Neural progenitor cell (in vitro differentiated cells): ENCODE measurements at regions not wholly inside any gene's neighbourhood (a gene's known extent, or its start where the extent isn't known, plus 50 kb on each side); places are given as distances from the start of the nearest gene placed in this dataset.

Experiments
- DNase-seq: peaks from one replicate; pipeline ENCODE4 v3.0.0-alpha.2; 2016; ENCODE audit warnings: low spot score
- H2AFZ ChIP-seq: fragments of 200-600 bp; sonication (generic); replicated peaks from 2 replicates; pipeline ENCODE4 v1.6.1; 2016; ENCODE audit warnings: antibody characterized with exemption
- H3F3A ChIP-seq: fragments of 200-600 bp; sonication (generic); 2 replicates; pipeline ENCODE4 v1.6.1; 2016; ENCODE audit warnings: antibody characterized with exemption, low read depth
- H3K27ac ChIP-seq: fragments of 200-600 bp; sonication (generic); 2 replicates; pipeline ENCODE4 v1.5.1; 2016; ENCODE audit warnings: mild to moderate bottlenecking
- H3K27me3 ChIP-seq: fragments of 200-600 bp; sonication (generic); 2 replicates; pipeline ENCODE4 v1.6.1; 2016; ENCODE audit warnings: mild to moderate bottlenecking, moderate library complexity
- H3K36me3 ChIP-seq: fragments of 200-600 bp; sonication (generic); 2 replicates; pipeline ENCODE4 v1.5.1; 2016
- H3K4me1 ChIP-seq: fragments of 200-600 bp; sonication (generic); 2 replicates; pipeline ENCODE4 v1.6.1; 2016; ENCODE audit warnings: mixed run types
- H3K4me2 ChIP-seq: fragments of 200-600 bp; sonication (generic); 2 replicates; pipeline ENCODE4 v1.6.1; 2016
- H3K4me3 ChIP-seq: fragments of 200-600 bp; sonication (generic); 2 replicates; pipeline ENCODE4 v1.5.1; 2016
- H3K79me2 ChIP-seq: fragments of 200-600 bp; sonication (generic); 2 replicates; pipeline ENCODE4 v1.6.1; 2016; ENCODE audit warnings: low read depth
- H3K9ac ChIP-seq: fragments of 200-600 bp; sonication (generic); 2 replicates; pipeline ENCODE4 v1.6.1; 2016
- H3K9me3 ChIP-seq: fragments of 200-600 bp; sonication (generic); 2 replicates; pipeline ENCODE4 v1.5.1; 2016; ENCODE audit warnings: low read depth
- H4K20me1 ChIP-seq: fragments of 200-600 bp; sonication (generic); 2 replicates; pipeline ENCODE4 v1.6.1; 2016; ENCODE audit warnings: low read depth
- H3K27ac Mint-ChIP-seq: 3 replicates; pipeline ENCODE4 v1.8.0; 2021; ENCODE audit warnings: mixed read lengths
- H3K27me3 Mint-ChIP-seq: 2 replicates; pipeline ENCODE4 v1.8.0; 2022; ENCODE audit warnings: low read depth, mild to moderate bottlenecking, inconsistent platforms, moderate library complexity, mixed read lengths; ENCODE audit not compliant: insufficient read depth
- H3K36me3 Mint-ChIP-seq: 3 replicates; pipeline ENCODE4 v1.8.0; 2021; ENCODE audit warnings: mixed read lengths
- H3K4me1 Mint-ChIP-seq: 3 replicates; pipeline ENCODE4 v1.8.0; 2021; ENCODE audit warnings: mixed read lengths
- H3K4me3 Mint-ChIP-seq: 3 replicates; pipeline ENCODE4 v1.8.0; 2021; ENCODE audit warnings: mild to moderate bottlenecking, moderate library complexity, mixed read lengths
- H3K9me3 Mint-ChIP-seq: 3 replicates; pipeline ENCODE4 v1.8.0; 2020; ENCODE audit warnings: mixed read lengths
- EZH2 ChIP-seq: fragments of 200-600 bp; sonication (generic); IDR thresholded peaks from 2 replicates; pipeline ENCODE4 v1.6.1; 2017; ENCODE audit warnings: antibody characterized with exemption, mild to moderate bottlenecking, moderate library complexity
- EZH2phosphoT487 ChIP-seq: fragments of 200-600 bp; sonication (generic); IDR thresholded peaks from 2 replicates; pipeline ENCODE4 v1.6.1; 2017; ENCODE audit warnings: antibody characterized with exemption
- TF ChIP-seq, protein P1 (sequence below): fragments of 200-600 bp; sonication (generic); IDR thresholded peaks from 2 replicates; pipeline ENCODE4 v1.5.1; 2017; ENCODE audit warnings: antibody characterized with exemption, mild to moderate bottlenecking

DNA sequence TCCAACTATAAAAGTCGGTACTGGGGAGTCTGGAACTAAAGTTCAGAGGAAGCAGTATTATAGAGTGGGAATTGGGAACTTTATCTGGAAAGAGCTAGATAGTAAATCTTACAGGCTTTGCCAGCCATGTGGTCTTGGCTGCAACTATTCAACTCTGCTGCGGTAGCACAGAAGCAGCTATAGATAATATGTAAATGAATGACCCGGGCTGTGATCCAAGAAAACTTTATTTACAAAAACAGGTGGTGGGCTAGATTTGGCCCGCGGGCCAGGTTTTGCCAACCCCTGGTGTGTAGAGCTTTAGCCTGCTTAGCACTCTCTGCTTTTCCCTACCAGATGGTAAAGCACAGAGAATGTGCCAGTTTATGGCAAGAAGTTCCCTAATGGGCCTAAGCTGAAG, 70.8 kb downstream of the TNP1 start:
- Histone ChIP-seq H3K4me1 (peaks cover 27% of the 10 kb centered on the region), H3K4me3 (no peak overlapping the region), H3K4me2 (no peak overlapping the region), H3K9me3 (no peaks in the 10 kb centered on the region), H3K9ac (no peak overlapping the region), H2AFZ (no peak overlapping the region), H3K79me2 (no peaks in the 10 kb centered on the region), H3K27me3 (no peaks in the 10 kb centered on the region), H3K27ac (no peak overlapping the region), H3F3A (peaks cover 21% of the 10 kb centered on the region), H3K36me3 (no peaks in the 10 kb centered on the region), H4K20me1 (no peaks in the 10 kb centered on the region)
- Mint-ChIP-seq H3K27ac (no peak overlapping the region), H3K4me3 (no peak overlapping the region), H3K9me3 (no peaks in the 10 kb centered on the region), H3K27me3 (peaks cover under 1% of the 10 kb centered on the region), H3K4me1 (peaks cover 27% of the 10 kb centered on the region), H3K36me3 (no peaks in the 10 kb centered on the region)
- DNase-seq = no peak
- TF ChIP-seq, protein P1, sequence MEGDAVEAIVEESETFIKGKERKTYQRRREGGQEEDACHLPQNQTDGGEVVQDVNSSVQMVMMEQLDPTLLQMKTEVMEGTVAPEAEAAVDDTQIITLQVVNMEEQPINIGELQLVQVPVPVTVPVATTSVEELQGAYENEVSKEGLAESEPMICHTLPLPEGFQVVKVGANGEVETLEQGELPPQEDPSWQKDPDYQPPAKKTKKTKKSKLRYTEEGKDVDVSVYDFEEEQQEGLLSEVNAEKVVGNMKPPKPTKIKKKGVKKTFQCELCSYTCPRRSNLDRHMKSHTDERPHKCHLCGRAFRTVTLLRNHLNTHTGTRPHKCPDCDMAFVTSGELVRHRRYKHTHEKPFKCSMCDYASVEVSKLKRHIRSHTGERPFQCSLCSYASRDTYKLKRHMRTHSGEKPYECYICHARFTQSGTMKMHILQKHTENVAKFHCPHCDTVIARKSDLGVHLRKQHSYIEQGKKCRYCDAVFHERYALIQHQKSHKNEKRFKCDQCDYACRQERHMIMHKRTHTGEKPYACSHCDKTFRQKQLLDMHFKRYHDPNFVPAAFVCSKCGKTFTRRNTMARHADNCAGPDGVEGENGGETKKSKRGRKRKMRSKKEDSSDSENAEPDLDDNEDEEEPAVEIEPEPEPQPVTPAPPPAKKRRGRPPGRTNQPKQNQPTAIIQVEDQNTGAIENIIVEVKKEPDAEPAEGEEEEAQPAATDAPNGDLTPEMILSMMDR = no peak
- no peak for TF ChIP-seq EZH2
- no peak for TF ChIP-seq EZH2phosphoT487

DNA sequence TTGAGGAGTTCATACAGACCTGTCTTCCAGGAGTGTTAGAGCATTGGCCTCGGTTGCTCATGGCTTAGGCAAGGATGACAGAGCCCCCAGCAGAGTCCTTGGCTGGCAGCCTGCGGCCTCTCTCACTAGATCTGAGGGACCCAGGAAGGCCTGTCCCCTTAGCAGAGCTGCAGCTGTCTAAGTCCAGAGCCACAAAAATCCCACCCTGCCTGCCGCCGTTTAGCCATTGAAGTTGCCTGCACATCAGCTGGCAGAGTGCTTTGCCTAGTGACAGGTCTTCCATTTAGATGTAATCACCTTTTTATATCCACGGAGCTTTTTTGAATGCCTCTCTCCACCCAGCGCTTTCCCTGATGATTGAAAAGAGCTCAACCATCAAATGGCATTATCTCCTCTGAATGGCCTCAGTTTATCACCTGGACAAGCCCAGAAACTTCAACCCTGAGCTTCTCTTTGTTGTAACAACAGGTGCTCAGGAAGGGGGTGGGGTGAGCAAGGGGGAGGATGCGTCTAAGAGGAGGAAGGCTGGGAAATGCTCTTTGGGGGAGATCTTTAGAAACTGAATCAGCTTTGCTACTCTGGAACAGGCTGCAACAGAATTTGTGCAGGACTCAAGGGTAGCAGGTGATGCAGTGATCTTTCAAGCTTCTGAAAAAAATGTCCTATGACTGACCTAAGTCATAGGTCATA, 71.9 kb downstream of the TNP1 start:
- Mint-ChIP-seq H3K27me3 (no peaks in the 10 kb centered on the region), H3K27ac (no peak overlapping the region), H3K36me3 (no peaks in the 10 kb centered on the region), H3K4me1 (peaks cover 26% of the 10 kb centered on the region), H3K9me3 (no peaks in the 10 kb centered on the region), H3K4me3 (no peak overlapping the region)
- no peaks in the 10 kb centered on the region for H4K20me1 ChIP-seq
- TF ChIP-seq EZH2 (no peak), EZH2phosphoT487 (no peak)
- TF ChIP-seq, protein P1 = no peak
- H3K4me2 ChIP-seq = peak overlapping the region; percentile 54
- DNase-seq = peak; percentile 58
- H3K27me3 ChIP-seq = no peaks in the 10 kb centered on the region
- no peaks in the 10 kb centered on the region for H3K9me3 ChIP-seq
- H2AFZ ChIP-seq = no peak overlapping the region
- peaks cover 26% of the 10 kb centered on the region for H3K4me1 ChIP-seq
- no peak overlapping the region for H3K4me3 ChIP-seq
- no peaks in the 10 kb centered on the region for H3K79me2 ChIP-seq
- no peaks in the 10 kb centered on the region for H3K36me3 ChIP-seq
- H3F3A ChIP-seq = peaks cover 21% of the 10 kb centered on the region
- peak overlapping the region; percentile 27 for H3K27ac ChIP-seq
- H3K9ac ChIP-seq = no peak overlapping the region

DNA sequence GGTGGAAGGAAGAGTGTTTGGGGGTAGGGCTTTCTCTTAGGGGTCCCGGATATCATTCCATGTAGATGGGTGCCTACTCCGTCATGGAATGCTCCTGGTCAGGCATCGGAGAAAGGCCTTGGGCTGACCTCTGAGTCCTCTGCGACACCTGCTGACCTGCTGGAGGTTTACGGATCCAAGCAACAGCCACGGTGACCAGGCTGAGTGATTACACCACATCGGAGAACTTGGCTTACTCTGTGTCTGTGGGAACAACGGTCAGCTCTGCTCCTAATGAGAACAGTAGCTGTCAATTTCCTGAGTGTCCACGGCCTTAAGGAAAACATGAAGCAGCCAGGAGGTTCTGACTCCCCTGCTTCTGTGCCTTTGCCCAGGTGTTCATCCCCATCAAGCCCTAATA, 73.2 kb downstream of the TNP1 start:
- no peak overlapping the region for H3K27ac Mint-ChIP-seq
- no peak for DNase-seq
- Histone ChIP-seq H3K4me2 (no peak overlapping the region), H4K20me1 (no peaks in the 10 kb centered on the region), H3K9ac (no peak overlapping the region), H3F3A (peaks cover 15% of the 10 kb centered on the region), H2AFZ (no peak overlapping the region), H3K4me1 (peaks cover 18% of the 10 kb centered on the region), H3K79me2 (no peaks in the 10 kb centered on the region), H3K36me3 (no peaks in the 10 kb centered on the region), H3K27ac (no peak overlapping the region), H3K27me3 (no peaks in the 10 kb centered on the region), H3K9me3 (no peaks in the 10 kb centered on the region), H3K4me3 (no peak overlapping the region)
- no peaks in the 10 kb centered on the region for H3K36me3 Mint-ChIP-seq
- H3K27me3 Mint-ChIP-seq = peaks cover 1% of the 10 kb centered on the region
- no peak overlapping the region for H3K4me3 Mint-ChIP-seq
- TF ChIP-seq, protein P1 = no peak
- TF ChIP-seq EZH2 = no peak
- no peak for TF ChIP-seq EZH2phosphoT487
- no peaks in the 10 kb centered on the region for H3K9me3 Mint-ChIP-seq
- peaks cover 18% of the 10 kb centered on the region for H3K4me1 Mint-ChIP-seq
